ENCODE measurements at regions not wholly inside any gene's neighbourhood (a gene's known extent, or its start where the extent isn't known, plus 50 kb on each side); places are given as distances from the start of the nearest gene placed in this dataset.
"Not testable (repeated sequence)": the region's sequence is repeated elsewhere in the genome, so short reads cannot be mapped to it uniquely, and the experiment has no call there.

DNA sequence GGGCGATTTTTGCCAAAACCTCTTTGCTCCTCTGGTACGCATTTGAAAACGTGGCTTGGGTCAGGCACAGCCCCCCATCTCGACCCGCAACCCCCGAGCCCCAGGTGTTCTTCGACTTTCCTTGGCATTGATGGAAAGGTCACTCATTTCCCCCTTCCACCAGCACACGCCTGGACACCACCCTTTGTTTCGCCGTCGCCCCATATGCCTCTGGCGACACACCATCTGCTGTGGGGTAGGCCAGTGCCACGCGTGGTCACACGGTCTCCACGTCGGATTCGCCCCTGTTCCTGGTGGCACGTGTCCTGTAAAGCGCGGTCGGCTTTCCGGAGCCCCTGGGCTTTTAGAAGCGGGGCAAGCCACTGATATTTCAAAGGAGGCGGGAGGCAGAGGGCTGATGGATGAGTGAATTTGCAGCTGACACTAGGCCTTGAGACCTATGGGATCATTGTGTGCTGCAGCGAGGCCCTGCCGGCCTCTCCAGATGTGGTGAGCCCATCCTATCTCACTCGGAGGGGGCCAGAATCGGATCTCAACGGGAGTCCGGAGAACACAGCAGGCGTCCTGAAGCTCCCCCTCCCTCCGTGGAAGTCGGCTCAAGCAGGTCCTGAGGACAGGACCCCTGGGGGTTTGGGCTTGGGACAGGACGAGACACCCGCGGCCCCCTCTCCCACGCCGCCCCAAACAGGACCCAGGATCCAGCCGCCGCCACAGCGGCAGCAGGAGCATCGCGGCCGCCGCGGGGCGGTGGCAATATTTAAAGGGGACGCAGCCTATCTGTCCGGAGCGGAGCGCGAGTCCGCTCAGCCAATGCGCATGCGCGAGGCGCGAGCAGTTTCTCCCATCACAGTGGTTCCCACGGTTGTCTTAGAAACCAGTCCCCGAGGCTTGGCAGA is 100.0 kb upstream of the FOXD4L5 start:
- in situ Hi-C loops (cut with HindIII; ENCODE audit: low pct_unique_long_range_greater_than_20kb, low sequenced_read_pairs); DNase-seq (ENCODE audit: low read depth in 1 of 2, low spot score in 1 of 2): not testable (repeated sequence)

DNA sequence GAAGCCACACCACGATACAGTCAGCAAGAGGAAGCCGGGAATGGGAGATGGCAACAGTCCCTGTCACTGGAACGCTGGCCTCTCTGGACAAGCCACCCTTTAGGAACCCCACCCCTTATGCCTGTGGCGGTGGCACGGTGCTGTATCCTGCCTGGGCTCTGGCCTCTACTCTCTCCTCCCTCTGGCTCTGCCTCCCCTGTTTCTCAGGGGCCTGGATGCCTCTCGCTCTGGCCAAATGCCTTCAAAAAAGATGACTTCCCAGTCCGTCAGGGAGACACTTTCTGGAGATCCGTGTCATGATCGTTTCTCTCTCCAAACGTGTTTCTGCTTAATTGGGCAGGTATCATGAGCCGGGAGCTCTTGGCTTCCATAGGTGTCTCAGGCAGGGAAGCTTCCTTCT is 99.1 kb upstream of the FOXD4L5 start:
- in situ Hi-C loops (cut with HindIII; ENCODE audit: low pct_unique_long_range_greater_than_20kb, low sequenced_read_pairs); DNase-seq (ENCODE audit: low read depth in 1 of 2, low spot score in 1 of 2): not testable (repeated sequence)

DNA sequence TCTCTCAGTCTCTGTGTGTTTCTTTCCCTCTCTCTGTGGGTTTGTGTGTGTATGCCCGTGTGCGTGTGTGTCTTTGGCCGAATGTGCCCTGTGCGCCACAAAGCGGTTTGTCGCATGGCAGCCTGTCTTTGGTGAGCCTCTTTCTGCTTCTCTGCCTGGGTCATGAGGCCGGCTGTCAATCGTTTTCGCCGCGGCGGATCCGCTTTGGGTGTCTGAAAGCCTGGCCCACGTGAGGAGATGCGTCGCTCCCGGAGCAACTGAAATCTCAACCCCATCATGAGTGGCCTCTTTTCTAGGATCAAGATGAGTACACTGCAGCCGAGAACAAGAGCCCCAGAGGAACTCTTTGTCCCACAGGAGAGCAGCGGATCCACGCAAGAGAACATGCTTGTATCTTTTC is 98.6 kb upstream of the FOXD4L5 start:
- DNase-seq (ENCODE audit: low read depth in 1 of 2, low spot score in 1 of 2); in situ Hi-C loops (cut with HindIII; ENCODE audit: low pct_unique_long_range_greater_than_20kb, low sequenced_read_pairs): not testable (repeated sequence)

DNA sequence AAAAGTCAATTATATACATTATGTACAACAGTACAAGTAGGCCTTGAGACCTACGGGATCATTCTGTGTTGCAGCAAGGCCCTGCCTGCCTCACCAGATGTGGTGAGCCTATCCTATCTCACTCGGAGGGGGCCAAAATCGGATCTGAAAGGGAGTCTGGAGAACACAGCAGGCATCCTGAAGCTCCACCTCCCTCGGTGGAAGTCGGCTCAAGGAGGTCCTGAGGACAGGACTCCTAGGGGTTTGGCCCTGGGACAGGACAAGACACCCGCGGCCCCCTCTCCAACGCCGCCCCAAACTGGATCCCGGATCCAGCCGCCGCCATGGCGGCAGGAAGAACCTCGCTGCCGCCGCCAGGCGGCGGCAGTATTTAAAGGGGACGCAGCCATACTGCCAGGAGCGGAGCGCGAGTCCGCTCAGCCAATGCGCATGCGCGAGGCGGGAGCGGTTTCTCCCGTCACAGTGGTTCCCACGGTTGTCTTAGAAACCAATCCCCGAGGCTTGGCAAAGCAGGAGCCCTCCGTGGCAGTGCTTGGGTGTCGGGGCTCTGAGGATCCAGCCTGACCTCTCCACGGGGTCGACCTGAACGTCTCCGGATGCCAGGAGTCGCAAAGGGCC is 97.8 kb upstream of the FOXD4L5 start:
- peak in 1 of 2 experiments; percentile 80 for DNase-seq (ENCODE audit: low read depth in 1 of 2, low spot score in 1 of 2)
- in situ Hi-C loops (cut with HindIII; ENCODE audit: low pct_unique_long_range_greater_than_20kb, low sequenced_read_pairs), result not testable (repeated sequence)
